Natural killer cell (primary cell): ENCODE measurements at regions not wholly inside any gene's neighbourhood (a gene's known extent, or its start where the extent isn't known, plus 50 kb on each side); places are given as distances from the start of the nearest gene placed in this dataset.

Source experiments
- ATAC-seq, 3 donors: fragments of 150-1000 bp in 2 of 3; fragments of 200-7000 bp in 1 of 3; cut with Tn5 transposase; 1 replicate in 1 of 3; 2 replicates in 2 of 3; pipeline ENCODE4 v1.10.0; 2021; ENCODE audit warnings: mild to moderate bottlenecking in 2 of 3, moderate library complexity in 2 of 3
- DNase-seq, 2 donors: peaks; one replicate each; pipeline versions ENCODE4 v3.0.0 to v3.0.0-alpha.2; 2013 to 2021; ENCODE audit warnings: mixed read lengths in 1 of 2
- H3K27ac ChIP-seq: one replicate; pipeline ENCODE4 v1.5.1; 2013; ENCODE audit warnings: mild to moderate bottlenecking, low read length
- H3K27me3 ChIP-seq: one replicate; pipeline ENCODE4 v1.6.1; 2013; ENCODE audit warnings: low read length; ENCODE audit not compliant: control insufficient read depth, insufficient read depth
- H3K36me3 ChIP-seq: one replicate; pipeline ENCODE4 v1.6.1; 2013; ENCODE audit warnings: low read length; ENCODE audit not compliant: control insufficient read depth, insufficient read depth
- H3K4me1 ChIP-seq: one replicate; pipeline ENCODE4 v1.6.1; 2013; ENCODE audit warnings: low read length; ENCODE audit not compliant: control insufficient read depth, insufficient read depth
- H3K4me3 ChIP-seq: one replicate; pipeline ENCODE4 v1.5.1; 2013; ENCODE audit warnings: low read length
- H3K9me3 ChIP-seq: one replicate; pipeline ENCODE4 v1.6.1; 2013; ENCODE audit warnings: low read length; ENCODE audit not compliant: control insufficient read depth, insufficient read depth
- H3K27ac Mint-ChIP-seq, 2 donors: one replicate each; pipeline ENCODE4 v1.8.0; 2022; ENCODE audit warnings: mild to moderate bottlenecking in 2 of 2, mixed read lengths in 2 of 2, moderate library complexity in 1 of 2
- H3K27me3 Mint-ChIP-seq, 2 donors: one replicate each; pipeline ENCODE4 v1.8.0; 2022; ENCODE audit warnings: low read depth in 2 of 2, mixed read lengths in 2 of 2
- H3K36me3 Mint-ChIP-seq: one replicate; pipeline ENCODE4 v1.8.0; 2022; ENCODE audit warnings: mixed read lengths
- H3K4me1 Mint-ChIP-seq, 2 donors: one replicate each; pipeline ENCODE4 v1.8.0; 2022; ENCODE audit warnings: mixed read lengths in 2 of 2
- H3K4me3 Mint-ChIP-seq: one replicate; pipeline ENCODE4 v1.8.0; 2022; ENCODE audit warnings: mild to moderate bottlenecking, moderate library complexity, mixed read lengths
- H3K9me3 Mint-ChIP-seq, 2 donors: one replicate each; pipeline ENCODE4 v1.8.0; 2022; ENCODE audit warnings: mixed read lengths in 2 of 2
- CTCF ChIP-seq: fragments of 200-600 bp; IDR thresholded peaks from one replicate; pipeline ENCODE4 v1.8.0; 2022; ENCODE audit warnings: antibody characterized with exemption
- WGBS: methylation state at CpG from one replicate; pipeline ENCODE4 v1.1.7; 2013; ENCODE audit warnings: missing lambda C conversion rate; ENCODE audit not compliant: insufficient coverage; 5-methylcytosine and 5-hydroxymethylcytosine counted together
- intact Hi-C: fragments of 100-400 bp; cut with micrococcal nuclease; formaldehyde crosslinking; loops from one replicate; pipeline ENCODE4 v1.14.2; 2022

GRCh38 chr2:172193331-172194089 lies 90.8 kb upstream of the DLX2 start:
- Histone ChIP-seq H3K9me3 (peaks cover 13% of the 10 kb centered on the region), H3K27ac (no peak overlapping the region), H3K4me1 (no peaks in the 10 kb centered on the region), H3K4me3 (no peak overlapping the region), H3K36me3 (no peaks in the 10 kb centered on the region), H3K27me3 (no peaks in the 10 kb centered on the region)
- no peak overlapping the region for H3K4me3 Mint-ChIP-seq
- peaks cover 12 to 15% of the 10 kb centered on the region in 2 donors for H3K27me3 Mint-ChIP-seq
- DNase-seq (no peak), ATAC-seq (no peak)
- TF ChIP-seq CTCF, result no peak
- H3K36me3 Mint-ChIP-seq, result peaks cover 18% of the 10 kb centered on the region
- H3K27ac Mint-ChIP-seq, result no peak overlapping the region
- peaks cover 8 to 10% of the 10 kb centered on the region in 2 donors for H3K9me3 Mint-ChIP-seq
- peaks cover 14 to 17% of the 10 kb centered on the region in 2 donors for H3K4me1 Mint-ChIP-seq
- WGBS, result 89% methylated on average over 4 of the region's 6 CpGs
- intact Hi-C loops, result no loop called here

GRCh38 chr2:172195836-172196376 lies 93.2 kb upstream of the DLX2 start:
- Mint-ChIP-seq H3K27me3 (peaks cover 14 to 15% of the 10 kb centered on the region in 2 donors), H3K9me3 (peaks cover 8 to 14% of the 10 kb centered on the region in 2 donors), H3K4me3 (no peak overlapping the region), H3K4me1 (peaks cover 14 to 17% of the 10 kb centered on the region in 2 donors), H3K27ac (no peak overlapping the region), H3K36me3 (peaks cover 26% of the 10 kb centered on the region)
- Histone ChIP-seq H3K27ac (no peak overlapping the region), H3K4me1 (no peaks in the 10 kb centered on the region), H3K27me3 (no peaks in the 10 kb centered on the region), H3K4me3 (no peak overlapping the region), H3K36me3 (no peaks in the 10 kb centered on the region), H3K9me3 (peaks cover 13% of the 10 kb centered on the region)
- ATAC-seq (no peak), DNase-seq (no peak)
- intact Hi-C loops, result no loop called here
- TF ChIP-seq CTCF, result no peak
- WGBS, result 96% methylated on average over 6 of the region's 6 CpGs

DNA sequence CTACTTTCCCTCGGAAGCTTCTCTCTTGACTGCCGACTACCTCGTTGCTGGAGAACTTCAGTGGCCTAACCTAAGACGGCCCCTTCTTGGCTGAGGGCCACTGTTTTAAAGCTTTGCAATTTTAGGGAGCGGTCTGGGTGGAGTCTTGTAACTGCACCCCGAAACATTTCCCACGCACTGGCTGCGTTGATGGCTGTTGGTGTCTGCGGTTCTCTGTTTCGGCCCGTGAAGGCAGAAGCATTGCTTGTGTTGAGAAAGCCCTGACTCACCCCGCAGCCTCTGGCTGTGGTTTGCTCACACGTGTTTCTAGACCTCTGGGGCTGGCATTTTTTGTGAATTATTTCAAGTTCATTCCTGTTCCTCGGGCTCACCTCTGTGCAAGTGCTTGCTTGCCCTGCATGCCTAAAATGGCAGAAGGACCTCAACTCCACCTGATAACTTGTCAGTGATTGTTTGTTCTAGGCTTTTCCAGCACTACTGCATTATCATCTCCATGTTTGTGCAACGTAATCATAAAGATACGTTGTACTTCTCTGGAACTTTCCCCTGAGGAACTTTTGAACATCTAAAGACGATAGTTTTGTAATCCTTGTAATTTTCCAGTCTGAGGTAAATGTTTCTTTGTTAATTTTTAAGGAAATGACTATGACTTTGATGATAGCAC lies 94.2 kb upstream of the DLX2 start:
- H3K9me3 Mint-ChIP-seq, result peaks cover 8 to 14% of the 10 kb centered on the region in 2 donors
- Histone ChIP-seq H3K9me3 (peaks cover 13% of the 10 kb centered on the region), H3K36me3 (no peaks in the 10 kb centered on the region), H3K4me3 (no peak overlapping the region), H3K4me1 (no peaks in the 10 kb centered on the region), H3K27ac (no peak overlapping the region), H3K27me3 (no peaks in the 10 kb centered on the region)
- intact Hi-C loops, result no loop called here
- peak; percentile 72 to 82 (median 79) for ATAC-seq
- H3K27ac Mint-ChIP-seq, result peak overlapping the region in 1 of 2 donors; percentile 42
- DNase-seq, result peak in 1 of 2 donors; percentile 13
- TF ChIP-seq CTCF, result no peak
- peaks cover 26% of the 10 kb centered on the region for H3K36me3 Mint-ChIP-seq
- no peak overlapping the region for H3K4me3 Mint-ChIP-seq
- WGBS, result 42% methylated on average over 17 of the region's 17 CpGs
- peaks cover 14 to 17% of the 10 kb centered on the region in 2 donors for H3K4me1 Mint-ChIP-seq
- H3K27me3 Mint-ChIP-seq, result peaks cover 14 to 15% of the 10 kb centered on the region in 2 donors
